ENCODE measurements at regions not wholly inside any gene's neighbourhood (a gene's known extent, or its start where the extent isn't known, plus 50 kb on each side); places are given as distances from the start of the nearest gene placed in this dataset.

- TF ChIP-seq TCF12 (IDR thresholded peaks at IDR 0.05; ENCODE audit: low read depth), result no peak
- TF ChIP-seq USF1 (IDR thresholded peaks at IDR 0.05), result no peak
These were observed 65.2 kb upstream of the TNFRSF19 start for GRCh38 chr13:23505007-23505406.

GRCh38 chr13:23506071-23506806, 64.0 kb upstream of the TNFRSF19 start:
- TF ChIP-seq USF1 (IDR thresholded peaks at IDR 0.05) (no peak), RAD21 (IDR thresholded peaks at IDR 0.05; ENCODE audit: low read depth) (no peak), CEBPB (IDR thresholded peaks at IDR 0.05) (no peak), MAX (IDR thresholded peaks at IDR 0.05) (no peak), ZBTB7A (IDR thresholded peaks at IDR 0.05; ENCODE audit: low read depth) (no peak), TEAD4 (IDR thresholded peaks at IDR 0.05) (no peak), TAF1 (IDR thresholded peaks at IDR 0.05; ENCODE audit: low read depth) (no peak), EGR1 (IDR thresholded peaks at IDR 0.05) (no peak), FOXM1 (IDR thresholded peaks at IDR 0.05; ENCODE audit: borderline replicate concordance, low read depth) (no peak)

GRCh38 chr13:23506807-23507291, 63.4 kb upstream of the TNFRSF19 start:
- no peak for TF ChIP-seq MAX (IDR thresholded peaks at IDR 0.05)
- 0 out of 2 replicates have a peak, but pooled peaks have one; percentile 12 for TF ChIP-seq TEAD4 (IDR thresholded peaks at IDR 0.05)

GRCh38 chr13:23509781-23510543, 60.2 kb upstream of the TNFRSF19 start:
- TF ChIP-seq ZBTB7A (IDR thresholded peaks at IDR 0.05; ENCODE audit: low read depth) (no peak), CEBPB (IDR thresholded peaks at IDR 0.05) (no peak)

- TF ChIP-seq REST (IDR thresholded peaks at IDR 0.05; ENCODE audit: low read depth), result no peak
- TF ChIP-seq TAF1 (IDR thresholded peaks at IDR 0.05; ENCODE audit: low read depth), result no peak
- TF ChIP-seq ZBTB7A (IDR thresholded peaks at IDR 0.05; ENCODE audit: low read depth), result no peak
- TF ChIP-seq EP300 (IDR thresholded peaks at IDR 0.05; ENCODE audit: borderline replicate concordance), result no peak
- TF ChIP-seq CREB1 (IDR thresholded peaks at IDR 0.05; ENCODE audit: low read depth), result no peak
- no peak for TF ChIP-seq YY1 (IDR thresholded peaks at IDR 0.05; ENCODE audit: low read depth)
- TF ChIP-seq NFIC (IDR thresholded peaks at IDR 0.05), result no peak
These were observed 59.7 kb upstream of the TNFRSF19 start for GRCh38 chr13:23510544-23510916.

- TF ChIP-seq TCF12 (IDR thresholded peaks at IDR 0.05; ENCODE audit: low read depth), result no peak
- TF ChIP-seq RAD21 (IDR thresholded peaks at IDR 0.05; ENCODE audit: low read depth), result peak; percentile 7; the same call in 1 of the 2 replicates
These were observed 59.1 kb upstream of the TNFRSF19 start for GRCh38 chr13:23510979-23511735.

GRCh38 chr13:23512762-23513395, 57.3 kb upstream of the TNFRSF19 start:
- no peak for TF ChIP-seq EP300 (IDR thresholded peaks at IDR 0.05; ENCODE audit: borderline replicate concordance)
- TF ChIP-seq ZBTB7A (IDR thresholded peaks at IDR 0.05; ENCODE audit: low read depth), result no peak
- no peak for TF ChIP-seq EGR1 (IDR thresholded peaks at IDR 0.05)
- TF ChIP-seq USF1 (IDR thresholded peaks at IDR 0.05), result no peak
- TF ChIP-seq TAF1 (IDR thresholded peaks at IDR 0.05; ENCODE audit: low read depth), result no peak
- TF ChIP-seq CEBPB (IDR thresholded peaks at IDR 0.05), result no peak
- no peak for TF ChIP-seq TEAD4 (IDR thresholded peaks at IDR 0.05)
- TF ChIP-seq CREB1 (IDR thresholded peaks at IDR 0.05; ENCODE audit: low read depth), result no peak
- no peak for TF ChIP-seq YY1 (IDR thresholded peaks at IDR 0.05; ENCODE audit: low read depth)

All from Ishikawa (cell line).